Right lung (tissue), 2 donors: ENCODE measurements at regions not wholly inside any gene's neighbourhood (a gene's known extent, or its start where the extent isn't known, plus 50 kb on each side); places are given as distances from the start of the nearest gene placed in this dataset.

Experiments used
- DNase-seq, 2 donors: peaks; one replicate each; pipeline ENCODE4 v3.0.0-alpha.2; 2013

DNA sequence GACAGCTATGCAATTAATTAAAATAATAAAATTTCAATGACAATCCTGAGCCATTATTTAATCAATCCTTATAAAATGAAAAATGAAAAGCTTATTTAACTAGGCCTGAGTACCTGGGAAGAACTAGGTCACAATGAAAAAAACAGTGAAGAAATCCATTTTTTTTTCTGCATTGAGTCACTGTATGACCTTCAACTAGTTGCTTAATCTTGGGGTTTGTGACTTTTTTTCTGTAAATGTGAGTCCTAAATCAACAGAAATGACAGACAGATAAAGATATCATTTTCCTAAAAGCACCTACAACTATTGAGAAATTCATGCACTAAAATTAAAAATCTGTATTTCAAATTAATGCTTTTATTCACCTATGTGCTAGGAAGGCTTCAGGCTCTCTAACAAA is 96.8 kb downstream of the TMEM26 start:
- DNase-seq, result no peak

DNA sequence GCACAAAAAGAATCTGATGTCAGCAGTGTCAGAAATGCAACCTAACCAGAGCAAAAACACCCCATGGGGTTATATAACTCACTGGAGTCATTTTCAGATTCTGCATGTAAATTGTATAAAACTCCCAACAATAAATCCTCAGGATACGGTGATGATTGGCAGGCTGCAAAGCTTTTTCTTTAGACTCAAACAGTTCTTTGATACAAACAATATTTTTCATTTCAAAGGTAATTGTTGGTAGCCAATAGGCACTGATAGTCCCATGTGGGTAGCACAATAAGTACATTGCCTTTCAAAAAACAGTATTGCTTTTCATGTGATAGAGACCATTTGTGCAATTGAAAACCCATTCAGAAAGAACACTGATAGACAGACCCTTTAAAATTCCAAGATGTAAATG is 98.0 kb downstream of the TMEM26 start:
- no peak for DNase-seq

DNA sequence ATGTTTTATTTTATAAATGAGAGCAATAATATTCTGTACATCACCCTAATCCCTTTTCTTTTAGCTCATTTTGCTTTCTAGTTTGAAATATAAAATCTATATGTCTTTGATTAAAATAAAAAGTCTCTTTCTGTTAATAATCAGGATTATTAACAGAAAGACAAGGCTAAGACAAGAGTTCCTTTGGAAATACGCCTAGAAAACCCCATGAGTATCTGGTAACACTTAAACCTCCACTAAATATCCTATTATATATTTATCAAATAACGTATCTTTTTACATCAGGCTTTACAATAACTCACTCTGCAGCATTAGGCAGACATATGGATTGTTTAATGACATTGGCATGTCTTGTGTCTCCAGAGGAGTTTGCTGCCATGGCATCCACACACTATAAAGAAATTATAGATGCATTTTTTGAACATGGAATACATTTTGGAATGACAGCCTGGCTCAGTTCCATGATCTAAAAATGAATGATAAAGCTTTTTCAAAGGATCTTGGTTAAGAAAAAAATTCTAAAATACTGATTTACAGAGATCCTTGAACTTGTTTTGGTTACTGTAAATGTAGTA is 98.7 kb downstream of the TMEM26 start:
- no peak for DNase-seq

DNA sequence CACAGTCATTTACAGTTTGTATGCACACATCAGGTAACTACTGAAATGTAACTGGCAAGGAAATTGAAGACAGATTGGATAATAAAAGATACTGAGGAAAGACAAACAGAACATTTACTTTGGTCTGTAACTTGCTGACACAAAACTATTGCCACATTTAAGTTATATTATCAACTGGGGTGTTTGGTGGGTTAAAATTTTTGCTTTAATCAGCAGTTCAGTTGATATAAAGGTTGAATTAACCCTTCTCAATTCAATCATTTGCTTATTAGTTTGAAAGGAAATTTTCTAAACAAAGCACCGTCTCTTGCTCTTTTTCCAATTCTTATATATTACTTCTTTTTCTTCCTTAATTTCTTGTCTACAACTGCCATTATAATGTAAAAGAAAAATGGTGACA is 102.4 kb downstream of the TMEM26 start:
- DNase-seq, result no peak

DNA sequence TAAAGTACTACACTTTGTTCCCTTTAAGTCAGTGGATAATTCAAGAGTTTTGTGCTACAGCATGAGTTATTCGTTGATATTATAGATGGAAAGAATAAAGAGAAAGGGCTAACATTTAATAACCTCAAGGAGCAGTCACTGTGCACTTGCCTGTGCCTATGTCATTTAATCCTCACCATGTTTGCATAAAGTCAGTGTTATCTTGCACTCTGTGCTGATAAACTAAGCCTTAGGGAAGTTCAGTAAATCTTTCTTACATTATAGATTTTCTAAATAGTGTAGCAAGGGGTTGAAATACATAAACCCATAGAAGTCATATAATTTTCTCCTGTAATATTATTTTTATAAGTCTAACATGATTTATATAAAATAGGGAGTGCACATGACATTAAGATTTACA is 103.1 kb downstream of the TMEM26 start:
- DNase-seq, result no peak

DNA sequence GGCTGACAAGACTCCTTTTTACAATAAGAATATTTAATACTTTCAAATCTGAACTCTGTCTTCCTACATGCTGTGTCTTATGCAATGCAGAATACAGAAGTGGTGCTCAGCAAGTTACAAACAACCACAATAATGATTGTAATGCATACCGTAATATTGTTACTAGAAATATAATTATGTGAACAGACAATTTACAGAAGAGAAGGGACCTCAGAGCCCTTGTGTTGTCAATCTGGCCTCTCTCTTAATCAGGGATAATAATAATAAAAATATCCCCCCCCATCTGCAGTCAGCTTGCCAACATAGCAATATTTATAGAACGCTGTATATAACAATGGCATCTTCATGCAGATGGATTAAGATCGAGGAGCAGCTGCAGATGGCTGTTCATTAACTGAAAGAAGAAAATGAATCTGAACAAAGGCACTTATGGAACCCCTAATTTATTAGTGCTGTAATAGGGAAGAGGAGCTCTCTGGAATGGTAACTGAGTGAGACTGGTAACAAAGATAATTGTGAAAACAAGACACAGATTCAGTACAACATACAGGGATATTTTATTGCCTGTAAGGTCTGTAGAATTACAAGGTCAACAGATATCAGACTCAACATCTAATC is 106.3 kb downstream of the TMEM26 start:
- peak; percentile 36 to 42 for DNase-seq

DNA sequence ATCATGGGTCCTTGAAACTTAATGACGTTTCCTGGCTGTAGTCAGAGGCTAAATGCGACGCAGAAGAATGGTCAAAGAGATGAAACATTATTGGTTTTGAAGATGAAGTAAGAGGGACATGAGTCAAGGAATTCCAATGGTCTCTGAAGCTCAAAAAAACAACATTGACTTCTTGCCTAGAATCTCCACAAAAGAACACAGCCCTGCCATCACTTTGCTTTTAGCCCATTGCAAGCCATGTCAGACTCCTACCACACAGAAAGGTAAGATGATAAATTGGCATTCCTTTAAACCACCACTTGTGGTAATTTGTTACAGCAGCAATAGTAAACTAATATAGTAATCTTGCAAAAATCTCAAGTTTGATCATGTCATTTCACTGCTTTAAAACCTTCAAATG is 109.4 kb downstream of the TMEM26 start:
- DNase-seq, result no peak

DNA sequence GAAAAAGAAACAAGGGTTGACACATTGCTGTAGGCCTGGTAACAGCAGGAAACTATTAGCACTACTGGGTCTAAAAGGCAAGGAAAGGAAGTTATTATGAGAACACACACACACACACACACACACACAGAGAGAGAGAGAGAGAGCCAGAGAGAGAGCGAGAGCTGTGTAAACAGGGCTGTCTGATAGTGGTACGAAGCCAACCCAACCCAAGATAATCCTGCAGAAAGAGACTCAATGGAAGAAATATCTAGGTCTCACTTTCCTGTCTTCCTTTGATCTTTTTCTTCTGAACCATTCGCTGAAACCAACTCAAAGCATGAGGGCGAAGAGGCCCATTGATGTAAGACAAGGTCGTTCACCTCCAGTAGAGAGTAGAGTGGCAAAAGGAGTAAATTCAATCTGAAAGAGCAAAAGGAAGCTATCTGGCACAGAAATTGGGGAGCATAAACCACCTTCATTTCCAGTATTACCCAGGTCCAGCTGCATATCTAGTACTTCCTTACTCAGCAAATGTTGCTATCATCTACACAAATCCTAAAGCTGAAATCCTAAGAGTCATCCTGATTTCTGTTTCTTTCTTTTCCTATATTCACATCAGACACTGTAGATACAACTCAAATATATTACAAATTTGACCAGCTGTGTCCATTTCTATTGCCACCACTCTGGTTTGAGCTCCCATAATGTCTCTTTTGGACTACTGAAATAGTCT is 110.2 kb downstream of the TMEM26 start:
- peak; percentile 15 to 21 for DNase-seq

DNA sequence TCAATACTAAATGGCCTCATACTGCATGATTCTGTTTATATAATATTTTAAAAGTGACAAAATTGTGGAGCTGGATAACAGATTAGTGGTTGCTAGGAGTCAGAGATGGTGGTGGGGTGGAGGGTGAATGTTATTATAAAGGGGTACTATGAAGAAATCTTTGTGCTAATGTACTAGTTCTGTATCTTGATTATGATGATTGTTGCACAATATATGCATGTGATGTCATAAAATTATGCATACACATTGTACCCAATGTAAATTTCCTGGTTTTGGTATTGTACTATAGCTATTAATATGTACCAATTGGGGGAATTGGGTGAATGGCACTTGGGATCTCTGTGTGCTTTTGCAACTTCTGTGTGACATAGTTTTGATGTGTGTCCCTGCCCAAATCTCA is 112.2 kb downstream of the TMEM26 start:
- DNase-seq, result no peak

DNA sequence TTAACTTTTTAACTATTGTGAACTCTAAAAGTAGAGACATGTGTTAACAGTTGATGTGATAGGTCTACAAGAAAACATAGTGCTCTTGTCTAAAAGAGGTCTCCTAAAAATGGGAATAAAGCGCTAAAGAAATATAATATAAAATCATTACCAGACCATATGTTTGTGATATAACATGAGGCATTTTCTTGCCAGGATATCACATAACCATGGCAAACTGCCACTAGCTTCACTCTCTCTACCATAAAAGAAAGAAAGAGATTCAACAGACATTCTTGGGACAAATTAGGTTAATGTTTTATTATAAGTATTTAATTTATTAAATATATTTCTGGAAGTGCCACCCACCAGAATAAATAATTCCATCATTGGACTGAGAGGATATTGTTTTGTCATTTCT is 115.0 kb downstream of the TMEM26 start:
- no peak for DNase-seq

DNA sequence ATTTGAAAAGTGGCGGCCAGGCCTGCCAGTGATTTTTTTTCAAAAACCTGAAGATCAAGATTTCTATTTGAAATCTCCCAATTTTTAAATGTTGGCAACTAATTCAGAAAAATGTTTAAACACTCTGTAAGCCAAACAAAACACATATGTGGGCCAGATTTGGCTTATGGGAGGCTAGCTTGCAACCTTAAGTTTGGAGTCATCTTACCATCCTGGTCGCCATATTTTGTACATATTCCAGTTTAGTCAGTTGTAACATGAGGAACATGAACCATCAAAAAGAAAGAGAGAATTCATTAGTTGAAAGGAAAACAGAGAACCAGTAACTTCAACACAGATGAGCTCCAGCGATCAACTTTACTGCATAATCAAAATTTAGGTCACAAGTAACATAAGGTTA is 115.4 kb downstream of the TMEM26 start:
- no peak for DNase-seq

DNA sequence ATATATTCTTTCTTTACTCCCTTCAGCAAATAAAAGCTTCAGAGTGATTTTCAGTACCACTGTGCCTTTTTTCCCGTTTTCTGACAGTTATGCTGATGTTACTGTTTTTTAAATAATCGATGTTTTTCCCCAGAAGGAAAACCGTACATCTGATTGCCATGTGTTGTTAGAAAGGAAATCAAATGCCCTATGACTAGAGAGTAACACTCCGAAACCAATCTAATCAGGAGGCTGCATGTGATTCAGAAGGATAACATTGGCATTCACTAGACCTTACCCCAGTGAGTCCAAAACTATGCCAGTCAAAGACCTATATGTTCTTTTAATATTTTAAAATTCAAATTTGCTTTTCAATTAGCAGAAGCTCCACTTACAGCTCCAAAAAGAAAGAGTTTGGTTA is 116.3 kb downstream of the TMEM26 start:
- DNase-seq, result no peak

DNA sequence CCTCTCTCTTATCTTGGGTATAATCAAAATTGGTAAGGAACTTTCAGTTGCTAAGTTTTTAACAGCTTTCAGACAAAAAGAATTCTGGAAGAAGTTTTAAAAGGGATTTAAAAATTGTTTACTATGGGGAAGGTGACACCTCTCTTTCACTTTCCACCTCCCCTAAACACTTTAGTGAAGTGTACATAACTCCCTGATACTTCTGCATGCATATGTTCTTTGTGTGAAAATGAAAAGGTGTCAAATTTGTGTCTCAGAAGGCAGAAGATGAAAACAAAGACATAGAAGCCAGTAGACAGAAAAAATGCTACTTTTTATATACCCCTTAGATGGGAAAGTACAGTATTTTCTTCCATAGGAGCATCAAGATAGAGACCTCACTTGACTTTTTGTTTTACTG is 117.8 kb downstream of the TMEM26 start:
- DNase-seq, result no peak

DNA sequence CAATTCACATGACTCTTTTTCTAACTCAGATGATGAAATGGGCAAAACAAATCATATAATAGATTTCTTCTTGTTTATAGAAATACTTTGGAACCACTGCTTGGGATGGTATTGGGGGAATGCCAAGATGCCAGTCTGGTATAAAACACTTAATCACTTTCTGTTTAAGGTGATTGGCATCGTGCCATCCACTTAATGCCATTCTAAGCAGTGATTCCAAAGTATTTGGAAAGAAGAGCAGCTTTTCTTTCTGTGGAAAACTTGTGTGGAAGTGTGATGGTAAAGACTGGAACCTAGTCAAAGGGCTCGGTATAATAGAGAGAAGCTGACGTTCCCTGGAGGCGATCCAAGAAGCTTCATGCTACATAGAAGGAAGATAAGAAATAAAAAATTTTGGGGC is 120.6 kb downstream of the TMEM26 start:
- DNase-seq, result no peak

DNA sequence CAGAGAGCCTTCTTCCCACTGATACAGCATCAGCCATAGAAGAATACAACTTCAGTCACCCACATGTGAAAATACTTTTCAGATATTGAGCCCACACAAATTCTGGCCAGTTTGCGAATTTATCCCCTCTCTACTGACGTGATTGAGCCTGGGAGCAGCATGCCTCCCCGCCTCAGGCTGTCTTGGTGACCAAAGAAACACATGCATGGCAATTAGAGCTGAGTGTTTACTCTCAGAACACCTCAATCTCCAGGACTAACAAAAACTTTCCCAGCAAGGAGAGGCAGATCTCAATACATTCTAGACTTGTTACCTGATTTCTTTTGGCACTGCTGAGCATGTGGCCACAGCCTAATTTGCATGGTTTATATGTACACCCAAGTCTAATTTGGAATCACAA is 122.5 kb downstream of the TMEM26 start:
- DNase-seq, result no peak

DNA sequence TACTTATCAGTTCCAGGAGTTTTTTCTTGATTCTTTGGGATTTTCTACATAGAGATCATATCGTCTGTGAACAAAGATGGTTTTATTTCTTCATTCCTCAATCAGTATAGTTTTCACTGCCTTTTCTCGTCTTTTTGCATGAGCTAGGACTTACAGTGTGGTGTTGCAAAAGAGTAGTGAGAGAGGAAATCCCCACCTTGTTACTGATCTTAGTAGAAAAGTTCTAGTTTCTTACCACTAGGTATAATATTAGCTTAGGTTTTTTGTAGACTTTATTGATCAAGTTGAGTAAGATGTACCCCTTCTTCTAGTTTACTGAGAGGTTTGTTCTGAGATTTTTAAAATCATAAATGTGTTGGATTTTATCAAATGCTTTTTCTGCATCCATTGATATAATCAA is 123.3 kb downstream of the TMEM26 start:
- no peak for DNase-seq

DNA sequence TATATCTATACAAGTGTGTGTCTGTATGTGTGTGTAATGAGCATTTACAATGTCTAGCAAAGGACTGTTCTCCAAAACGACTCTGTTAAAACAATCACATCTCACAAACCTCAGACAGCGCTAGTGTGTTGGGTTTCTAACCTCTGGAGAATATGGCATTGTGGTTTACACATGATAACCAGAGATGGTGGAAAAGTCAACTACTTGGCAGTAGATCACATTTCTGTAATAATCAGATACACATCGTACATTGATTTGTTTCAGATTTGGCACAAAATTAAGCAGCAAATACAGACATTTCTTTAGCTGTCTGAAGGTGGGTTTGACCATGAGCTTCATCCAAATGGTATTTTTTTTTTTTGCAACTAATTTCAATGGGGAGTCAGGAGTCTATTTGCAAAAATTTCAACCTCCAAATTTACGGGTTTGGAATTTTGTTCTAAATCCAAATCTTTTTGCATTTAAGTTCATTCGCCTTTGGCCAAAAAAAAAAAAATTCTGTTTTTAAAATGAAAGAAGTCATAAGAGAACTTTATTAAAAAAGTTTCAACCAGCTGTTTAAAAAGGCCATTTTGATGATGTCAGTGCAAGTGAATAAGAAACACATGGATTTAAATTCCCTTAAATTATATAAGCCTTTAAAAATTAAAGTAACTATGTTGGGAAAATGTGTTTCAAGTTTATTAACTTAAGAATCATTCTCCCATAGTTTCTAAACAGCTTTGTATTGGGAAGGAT is 127.8 kb downstream of the TMEM26 start:
- no peak for DNase-seq

DNA sequence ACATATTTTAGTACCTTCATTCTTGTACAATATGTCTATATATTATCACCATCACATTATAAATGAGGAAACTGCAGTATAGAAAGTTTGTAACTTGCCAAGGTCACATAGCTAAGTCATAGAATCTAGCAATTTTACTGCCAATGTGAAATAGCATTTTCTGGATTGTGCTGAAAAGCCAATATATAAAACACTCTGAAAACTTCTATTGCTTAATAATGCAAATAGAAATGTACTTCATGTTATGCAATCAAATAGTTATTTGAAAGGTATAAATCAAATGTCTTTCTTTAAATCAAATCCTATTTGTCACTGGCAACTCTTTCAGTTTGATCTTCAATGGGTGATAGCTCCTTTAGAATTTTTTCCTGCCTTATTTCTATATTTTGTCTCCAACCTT is 129.5 kb downstream of the TMEM26 start:
- DNase-seq, result no peak

DNA sequence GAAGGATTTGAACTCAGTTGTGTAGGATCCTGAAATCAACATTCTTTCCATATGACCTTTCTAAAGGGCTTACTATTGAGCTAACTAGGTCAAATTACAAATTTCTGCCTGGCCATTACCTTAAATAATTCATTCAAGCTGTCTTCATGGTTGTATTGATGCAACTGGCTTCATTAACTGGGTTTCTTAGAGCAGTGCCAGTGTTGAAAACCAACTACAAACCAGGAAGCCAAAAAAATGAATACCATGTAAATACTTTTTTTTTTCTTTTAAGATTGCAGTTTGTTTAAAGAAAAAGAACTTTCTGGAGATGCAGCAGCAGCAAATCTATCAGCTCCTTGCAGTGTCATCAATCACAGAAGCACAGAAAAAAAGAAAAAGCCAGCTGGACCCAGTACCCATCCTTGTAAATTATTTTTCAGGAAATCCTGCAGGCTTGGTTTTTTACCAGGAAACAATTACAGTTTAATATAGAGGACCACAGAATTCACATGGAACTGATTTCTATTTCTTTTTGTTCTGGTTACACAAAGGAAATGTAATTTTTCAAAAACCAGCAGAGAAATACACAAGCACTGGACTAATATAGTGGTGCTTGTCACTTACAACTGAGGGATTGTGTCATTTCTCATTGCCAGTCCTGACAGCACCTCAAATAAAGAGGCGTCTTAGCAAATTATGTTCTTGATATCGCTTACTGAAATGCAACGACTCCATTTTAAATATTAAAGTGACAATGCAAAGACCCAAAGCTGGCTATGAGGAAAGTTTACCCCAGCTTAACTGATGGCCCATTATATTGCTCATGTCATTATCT is 131.9 kb downstream of the TMEM26 start:
- no peak for DNase-seq

DNA sequence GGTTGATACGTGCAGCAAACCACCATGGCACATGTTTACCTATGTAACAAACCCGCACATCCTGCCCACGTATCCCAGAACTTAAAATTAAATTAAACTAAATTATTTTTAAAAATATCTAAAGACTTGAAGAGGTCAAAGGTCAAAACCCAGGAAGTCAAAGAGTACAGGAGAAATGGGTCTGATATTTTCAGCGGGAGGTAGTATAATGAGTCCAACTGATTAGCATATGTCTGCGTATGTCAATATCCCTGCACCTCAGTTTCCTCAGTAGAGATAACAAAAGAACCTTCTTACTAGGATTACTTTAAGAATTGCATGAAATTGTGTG is 133.0 kb downstream of the TMEM26 start:
- DNase-seq, result no peak

DNA sequence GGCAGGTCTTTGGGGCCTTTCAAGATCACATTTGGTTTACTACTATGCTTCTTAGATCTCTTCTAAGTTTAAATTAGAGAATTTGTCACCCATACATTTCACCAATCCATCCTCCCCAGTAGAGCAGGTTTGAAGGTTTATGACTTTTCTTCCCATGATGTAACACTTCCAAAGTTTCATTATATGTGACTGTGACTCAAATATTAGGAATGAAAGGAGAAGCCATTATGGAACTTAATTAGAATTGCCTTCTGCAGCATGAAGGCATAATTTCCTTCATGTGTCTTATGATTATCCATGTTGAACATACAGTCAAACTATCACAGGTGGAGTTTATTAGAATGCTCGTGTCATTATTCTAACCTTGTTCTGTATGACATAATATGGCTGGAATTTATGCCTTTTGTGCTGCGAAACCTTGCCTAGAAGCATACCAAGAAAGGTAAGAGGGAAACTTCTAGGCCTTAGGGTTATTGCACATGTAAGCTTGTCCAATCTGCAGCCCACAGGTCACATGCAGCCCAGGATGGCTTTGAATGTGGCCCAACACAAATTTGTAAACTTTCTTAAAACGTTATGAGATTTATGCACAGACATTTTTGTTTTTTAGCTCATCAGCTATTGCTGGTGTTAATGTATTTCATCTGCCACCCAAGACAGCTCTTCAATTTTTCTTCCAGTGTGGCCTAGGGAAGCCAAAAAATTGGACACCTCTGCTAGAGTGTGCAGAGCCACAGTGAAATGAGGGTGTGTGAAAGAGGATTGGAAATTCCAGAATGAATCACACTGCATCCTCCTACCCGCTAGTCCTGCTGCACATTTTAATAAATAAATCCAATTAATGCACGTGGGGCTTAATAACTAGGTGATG is 133.6 kb downstream of the TMEM26 start:
- no peak for DNase-seq
